ENCODE measurements at regions not wholly inside any gene's neighbourhood (a gene's known extent, or its start where the extent isn't known, plus 50 kb on each side); places are given as distances from the start of the nearest gene placed in this dataset.
"Not testable (repeated sequence)": the region's sequence is repeated elsewhere in the genome, so short reads cannot be mapped to it uniquely, and the experiment has no call there.

- no peaks in the 10 kb centered on the region for H3K27me3 ChIP-seq
- intact Hi-C loops (cut with DNase I; ENCODE audit: low total_unique reads) = no loop called here
- no peak for TF ChIP-seq POLR2A (IDR thresholded peaks at IDR 0.05)
- TF ChIP-seq POLR2AphosphoS5 (IDR thresholded peaks at IDR 0.05) = no peak
- no peak for TF ChIP-seq CTCF (IDR thresholded peaks at IDR 0.05)
- no peak for DNase-seq (ENCODE audit: low spot score in 2 of 2)
- no peaks in the 10 kb centered on the region for H3K36me3 ChIP-seq
- H3K4me3 ChIP-seq = no peak overlapping the region
- H3K9me3 ChIP-seq = no peaks in the 10 kb centered on the region
- H3K27ac ChIP-seq = no peak overlapping the region
- no peaks in the 10 kb centered on the region for H3K4me1 ChIP-seq
Measured at GRCh38 chr4:31190671-31191070, 470.5 kb downstream of the PCDH7 start.

GRCh38 chr4:31192341-31192740 lies 472.2 kb downstream of the PCDH7 start:
- intact Hi-C loops (cut with DNase I; ENCODE audit: low total_unique reads) = no loop called here
- no peak overlapping the region for H3K4me3 ChIP-seq
- H3K36me3 ChIP-seq = no peaks in the 10 kb centered on the region
- H3K4me1 ChIP-seq = no peaks in the 10 kb centered on the region
- no peaks in the 10 kb centered on the region for H3K27me3 ChIP-seq
- no peak overlapping the region for H3K27ac ChIP-seq
- no peak for TF ChIP-seq POLR2AphosphoS5 (IDR thresholded peaks at IDR 0.05)
- no peak for TF ChIP-seq CTCF (IDR thresholded peaks at IDR 0.05)
- TF ChIP-seq POLR2A (IDR thresholded peaks at IDR 0.05) = no peak
- no peaks in the 10 kb centered on the region for H3K9me3 ChIP-seq
- no peak for DNase-seq (ENCODE audit: low spot score in 2 of 2)

GRCh38 chr4:31193521-31193920 lies 473.4 kb downstream of the PCDH7 start:
- H3K4me3 ChIP-seq = no peak overlapping the region
- DNase-seq (ENCODE audit: low spot score in 2 of 2) = no peak
- H3K36me3 ChIP-seq = no peaks in the 10 kb centered on the region
- intact Hi-C loops (cut with DNase I; ENCODE audit: low total_unique reads) = no loop called here
- no peaks in the 10 kb centered on the region for H3K27me3 ChIP-seq
- TF ChIP-seq POLR2AphosphoS5 (IDR thresholded peaks at IDR 0.05) = no peak
- no peak for TF ChIP-seq CTCF (IDR thresholded peaks at IDR 0.05)
- TF ChIP-seq POLR2A (IDR thresholded peaks at IDR 0.05) = no peak
- no peaks in the 10 kb centered on the region for H3K4me1 ChIP-seq
- no peaks in the 10 kb centered on the region for H3K9me3 ChIP-seq
- no peak overlapping the region for H3K27ac ChIP-seq

- intact Hi-C loops (cut with DNase I; ENCODE audit: low total_unique reads) = no loop called here
Measured at GRCh38 chr4:31194823-31195222, 474.7 kb downstream of the PCDH7 start.

GRCh38 chr4:31199644-31200043 lies 479.5 kb downstream of the PCDH7 start:
- Histone ChIP-seq H3K4me1 (no peaks in the 10 kb centered on the region), H3K27ac (no peak overlapping the region), H3K4me3 (no peak overlapping the region), H3K27me3 (no peaks in the 10 kb centered on the region), H3K36me3 (no peaks in the 10 kb centered on the region), H3K9me3 (peaks cover 0 to 11% of the 10 kb centered on the region in 2 donors)
- DNase-seq (ENCODE audit: low spot score in 2 of 2) = no peak
- intact Hi-C loops (cut with DNase I; ENCODE audit: low total_unique reads) = no loop called here
- no peak for TF ChIP-seq POLR2A (IDR thresholded peaks at IDR 0.05)
- no peak for TF ChIP-seq CTCF (IDR thresholded peaks at IDR 0.05)
- TF ChIP-seq POLR2AphosphoS5 (IDR thresholded peaks at IDR 0.05) = no peak

More at GRCh38 chr4:31194823-31195222, 474.7 kb downstream of the PCDH7 start:
- Histone ChIP-seq H3K9me3 (peaks cover 0 to 10% of the 10 kb centered on the region in 2 donors), H3K4me1 (no peaks in the 10 kb centered on the region), H3K27ac (no peak overlapping the region), H3K36me3 (no peaks in the 10 kb centered on the region), H3K27me3 (no peaks in the 10 kb centered on the region), H3K4me3 (no peak overlapping the region)
- DNase-seq (ENCODE audit: low spot score in 2 of 2) = no peak
- TF ChIP-seq POLR2A (IDR thresholded peaks at IDR 0.05) (no peak), POLR2AphosphoS5 (IDR thresholded peaks at IDR 0.05) (no peak), CTCF (IDR thresholded peaks at IDR 0.05) (no peak)

GRCh38 chr4:31202054-31202453 lies 481.9 kb downstream of the PCDH7 start:
- intact Hi-C loops (cut with DNase I; ENCODE audit: low total_unique reads); H3K27ac ChIP-seq; H3K4me1 ChIP-seq; H3K4me3 ChIP-seq; DNase-seq (ENCODE audit: low spot score in 2 of 2); H3K27me3 ChIP-seq; H3K36me3 ChIP-seq: not testable (repeated sequence)
- H3K9me3 ChIP-seq = peaks cover 0 to 11% of the 10 kb centered on the region in 2 donors
